Esophagus muscularis mucosa (tissue), 4 donors: ENCODE measurements at regions not wholly inside any gene's neighbourhood (a gene's known extent, or its start where the extent isn't known, plus 50 kb on each side); places are given as distances from the start of the nearest gene placed in this dataset.

ENCODE experiments used
- DNase-seq: peaks from one replicate; pipeline ENCODE4 v3.0.0-alpha.2; 2017; ENCODE audit errors: extremely low spot score
- H3K27ac ChIP-seq, 4 donors: fragments of 200-600 bp; sonication (generic); replicated peaks in 1 of 4; 1 replicate in 3 of 4; 2 replicates in 1 of 4; pipeline ENCODE4 v1.5.1; 2016 to 2019; ENCODE audit warnings: mild to moderate bottlenecking in 1 of 4
- H3K27me3 ChIP-seq, 4 donors: fragments of 200-600 bp; sonication (generic); one replicate each; pipeline versions ENCODE4 v1.5.1 to v1.6.0; 2016 to 2019
- H3K36me3 ChIP-seq, 4 donors: fragments of 200-600 bp; sonication (generic); one replicate each; pipeline ENCODE4 v1.5.1; 2016 to 2019
- H3K4me1 ChIP-seq, 4 donors: fragments of 200-600 bp; sonication (generic); one replicate each; pipeline ENCODE4 v1.5.1; 2016 to 2019
- H3K4me3 ChIP-seq, 4 donors: fragments of 200-600 bp; sonication (generic); 1 replicate in 2 of 4; 2 replicates in 2 of 4; pipeline ENCODE4 v1.5.1; 2016 to 2019; ENCODE audit warnings: mild to moderate bottlenecking in 4 of 4, moderate library complexity in 1 of 4
- H3K9me3 ChIP-seq, 4 donors: fragments of 200-600 bp; sonication (generic); 1 replicate in 3 of 4; 2 replicates in 1 of 4; pipeline ENCODE4 v1.5.1; 2016 to 2019
- CTCF ChIP-seq, 3 experiments: fragments of 200-600 bp in 2 of 3; fragments of 450-650 bp in 1 of 3; sonication (generic) in 2 of 3; IDR thresholded peaks; one replicate each; pipeline ENCODE4 v1.5.1; 2017 to 2019; ENCODE audit warnings: antibody characterized with exemption in 3 of 3, mild to moderate bottlenecking in 2 of 3, moderate library complexity in 1 of 3
- EP300 ChIP-seq: sonication (generic); formaldehyde crosslinking; IDR thresholded peaks from one replicate; pipeline ENCODE4 v1.6.1; 2017; ENCODE audit warnings: antibody characterized with exemption
- POLR2A ChIP-seq: fragments of 450-650 bp; IDR thresholded peaks from one replicate; pipeline ENCODE4 v1.6.1; 2017; ENCODE audit warnings: antibody characterized with exemption, moderate library complexity, mild to moderate bottlenecking, low read depth
- POLR2AphosphoS5 ChIP-seq, 2 donors: sonication (generic); formaldehyde crosslinking; IDR thresholded peaks; one replicate each; pipeline ENCODE4 v1.6.1; 2017; ENCODE audit warnings: antibody characterized with exemption in 2 of 2
- WGBS: methylation state at CpG from one replicate; pipeline ENCODE4 v1.1.5; 2018; 5-methylcytosine and 5-hydroxymethylcytosine counted together
- intact Hi-C: fragments of 100-400 bp; cut with DNase I; formaldehyde crosslinking; loops from one replicate; pipeline ENCODE4 v1.15.1; 2023

- intact Hi-C loops, result no loop called here
- TF ChIP-seq CTCF (IDR thresholded peaks at IDR 0.05) (no peak), EP300 (no peak), POLR2AphosphoS5 (IDR thresholded peaks at IDR 0.05) (no peak), POLR2A (no peak)
- Histone ChIP-seq H3K4me3 (no peak overlapping the region), H3K27ac (no peak overlapping the region), H3K27me3 (peaks cover 0 to 20% (median 0%) of the 10 kb centered on the region in 4 donors), H3K4me1 (no peaks in the 10 kb centered on the region), H3K9me3 (peaks cover 0 to 14% (median 8%) of the 10 kb centered on the region in 4 donors), H3K36me3 (no peaks in the 10 kb centered on the region)
- peak; percentile 47 for DNase-seq
- 88% methylated on average over 1 of the region's 1 CpG for WGBS
These were observed 157.5 kb upstream of the PDE1C start for GRCh38 chr7:32227746-32228145.

GRCh38 chr7:32224276-32224675 lies 154.1 kb upstream of the PDE1C start:
- peaks cover 0 to 15% (median 0%) of the 10 kb centered on the region in 4 donors for H3K27me3 ChIP-seq
- DNase-seq, result peak; percentile 47
- 78% methylated on average over 5 of the region's 5 CpGs for WGBS
- no peaks in the 10 kb centered on the region for H3K36me3 ChIP-seq
- no peak overlapping the region for H3K4me3 ChIP-seq
- intact Hi-C loops, result no loop called here
- H3K4me1 ChIP-seq, result no peaks in the 10 kb centered on the region
- H3K9me3 ChIP-seq, result peaks cover 0 to 14% (median 8%) of the 10 kb centered on the region in 4 donors
- no peak for TF ChIP-seq EP300
- no peak for TF ChIP-seq POLR2A
- TF ChIP-seq CTCF (IDR thresholded peaks at IDR 0.05), result no peak
- no peak for TF ChIP-seq POLR2AphosphoS5 (IDR thresholded peaks at IDR 0.05)
- H3K27ac ChIP-seq, result no peak overlapping the region

GRCh38 chr7:32223721-32224120 lies 153.5 kb upstream of the PDE1C start:
- Histone ChIP-seq H3K4me3 (no peak overlapping the region), H3K4me1 (no peaks in the 10 kb centered on the region), H3K9me3 (peaks cover 0 to 14% (median 8%) of the 10 kb centered on the region in 4 donors), H3K27ac (no peak overlapping the region), H3K36me3 (no peaks in the 10 kb centered on the region), H3K27me3 (peaks cover 0 to 15% (median 0%) of the 10 kb centered on the region in 4 donors)
- 83% methylated on average over 8 of the region's 8 CpGs for WGBS
- intact Hi-C loops, result no loop called here
- DNase-seq, result peak; percentile 72
- TF ChIP-seq POLR2AphosphoS5 (IDR thresholded peaks at IDR 0.05), result no peak

- no peak for TF ChIP-seq POLR2A
- no peak for TF ChIP-seq POLR2AphosphoS5 (IDR thresholded peaks at IDR 0.05)
- TF ChIP-seq CTCF (IDR thresholded peaks at IDR 0.05), result no peak
- TF ChIP-seq EP300, result no peak
- peak; percentile 72 for DNase-seq
- Histone ChIP-seq H3K27ac (no peak overlapping the region), H3K4me1 (no peaks in the 10 kb centered on the region), H3K27me3 (peaks cover 0 to 15% (median 0%) of the 10 kb centered on the region in 4 donors), H3K9me3 (peaks cover 0 to 12% (median 7%) of the 10 kb centered on the region in 4 donors), H3K4me3 (no peak overlapping the region), H3K36me3 (no peaks in the 10 kb centered on the region)
- intact Hi-C loops, result no loop called here
- 97% methylated on average over 6 of the region's 6 CpGs for WGBS
These were observed 153.0 kb upstream of the PDE1C start for GRCh38 chr7:32223071-32223650.

GRCh38 chr7:32222251-32222900 lies 152.2 kb upstream of the PDE1C start:
- no peaks in the 10 kb centered on the region for H3K36me3 ChIP-seq
- intact Hi-C loops, result no loop called here
- no peak for TF ChIP-seq POLR2AphosphoS5 (IDR thresholded peaks at IDR 0.05)
- no peak for TF ChIP-seq POLR2A
- no peak for TF ChIP-seq EP300
- no peak for TF ChIP-seq CTCF (IDR thresholded peaks at IDR 0.05)
- H3K4me1 ChIP-seq, result no peaks in the 10 kb centered on the region
- no peak overlapping the region for H3K27ac ChIP-seq
- no peak overlapping the region for H3K4me3 ChIP-seq
- WGBS, result 66% methylated on average over 4 of the region's 4 CpGs
- peaks cover 0 to 15% (median 0%) of the 10 kb centered on the region in 4 donors for H3K27me3 ChIP-seq
- H3K9me3 ChIP-seq, result peaks cover 0 to 4% (median under 1%) of the 10 kb centered on the region in 4 donors
- DNase-seq, result peak; percentile 85
